Liver (tissue), 7 donors: ENCODE measurements at regions not wholly inside any gene's neighbourhood (a gene's known extent, or its start where the extent isn't known, plus 50 kb on each side); places are given as distances from the start of the nearest gene placed in this dataset.

Source experiments
- DNase-seq: peaks from one replicate; pipeline ENCODE4 v3.0.0-alpha.2; 2017; ENCODE audit warnings: low spot score
- H3K27ac ChIP-seq, 2 donors: one replicate each; pipeline ENCODE4 v1.7.0; 2013; ENCODE audit warnings: inconsistent platforms in 2 of 2, low read length in 2 of 2, control low read depth in 1 of 2, low read depth in 1 of 2, mild to moderate bottlenecking in 1 of 2
- H3K27me3 ChIP-seq, 4 donors: one replicate each; pipeline versions ENCODE4 v1.6.1 to v1.7.0; 2013; ENCODE audit warnings: low read length in 3 of 4, inconsistent platforms in 1 of 4, mild to moderate bottlenecking in 1 of 4, moderate library complexity in 1 of 4; ENCODE audit not compliant: control insufficient read depth in 4 of 4, insufficient read depth in 4 of 4
- H3K36me3 ChIP-seq, 4 donors: one replicate each; pipeline versions ENCODE4 v1.6.1 to v1.7.0; 2013; ENCODE audit warnings: low read length in 3 of 4, mild to moderate bottlenecking in 3 of 4, low read depth in 1 of 4, moderate library complexity in 1 of 4; ENCODE audit not compliant: control insufficient read depth in 4 of 4, insufficient read depth in 3 of 4
- H3K4me1 ChIP-seq, 4 donors: one replicate each; pipeline versions ENCODE4 v1.6.1 to v1.7.0; 2013; ENCODE audit warnings: low read length in 3 of 4, mild to moderate bottlenecking in 3 of 4, moderate library complexity in 1 of 4; ENCODE audit not compliant: control insufficient read depth in 4 of 4, insufficient read depth in 4 of 4
- H3K4me3 ChIP-seq, 3 donors: one replicate each; pipeline versions ENCODE4 v1.6.1 to v1.7.0; 2013; ENCODE audit warnings: low read length in 3 of 3, control low read depth in 1 of 3, low read depth in 1 of 3, mild to moderate bottlenecking in 1 of 3
- H3K9ac ChIP-seq, 2 donors: one replicate each; pipeline ENCODE4 v1.7.0; 2013; ENCODE audit warnings: low read length in 2 of 2, mild to moderate bottlenecking in 2 of 2, moderate library complexity in 2 of 2, control low read depth in 1 of 2, low read depth in 1 of 2
- H3K9me3 ChIP-seq, 4 donors: one replicate each; pipeline versions ENCODE4 v1.6.1 to v1.7.0; 2013; ENCODE audit warnings: low read length in 3 of 4; ENCODE audit not compliant: control insufficient read depth in 4 of 4
- EGR1 ChIP-seq, 2 donors: IDR thresholded peaks; 2 replicates each; pipeline ENCODE4 v1.6.1; 2016 to 2018; ENCODE audit warnings: antibody characterized with exemption in 2 of 2, low read depth in 2 of 2
- FOXA1 ChIP-seq: IDR thresholded peaks from 2 replicates; pipeline ENCODE4 v1.6.1; 2016; ENCODE audit warnings: antibody characterized with exemption
- GABPA ChIP-seq, 2 donors: IDR thresholded peaks in 1 of 2; conservative IDR thresholded peaks in 1 of 2; 2 replicates each; pipeline ENCODE4 v1.6.1; 2016; ENCODE audit warnings: antibody characterized with exemption in 2 of 2, mild to moderate bottlenecking in 1 of 2, moderate library complexity in 1 of 2
- HNF4A ChIP-seq, 2 donors: conservative IDR thresholded peaks; 2 replicates each; pipeline ENCODE4 v1.6.1; 2016; ENCODE audit warnings: antibody characterized with exemption in 2 of 2, mild to moderate bottlenecking in 2 of 2
- HNF4G ChIP-seq: IDR thresholded peaks from 2 replicates; pipeline ENCODE4 v1.6.1; 2016; ENCODE audit warnings: antibody characterized with exemption
- JUND ChIP-seq, 2 donors: IDR thresholded peaks; 2 replicates each; pipeline ENCODE4 v1.6.1; 2016; ENCODE audit warnings: antibody characterized with exemption in 2 of 2
- NR2F2 ChIP-seq: IDR thresholded peaks from 2 replicates; pipeline ENCODE4 v1.6.1; 2016; ENCODE audit warnings: antibody characterized with exemption
- RAD21 ChIP-seq, 2 donors: IDR thresholded peaks; 2 replicates each; pipeline ENCODE4 v1.6.1; 2016; ENCODE audit warnings: antibody characterized with exemption in 2 of 2, mild to moderate bottlenecking in 2 of 2
- RXRA ChIP-seq, 2 donors: IDR thresholded peaks; 2 replicates each; pipeline ENCODE4 v1.6.1; 2017 to 2018; ENCODE audit warnings: antibody characterized with exemption in 2 of 2, mild to moderate bottlenecking in 1 of 2
- SP1 ChIP-seq: IDR thresholded peaks from 2 replicates; pipeline ENCODE4 v1.6.1; 2018; ENCODE audit warnings: antibody characterized with exemption, mild to moderate bottlenecking
- YY1 ChIP-seq: IDR thresholded peaks from 2 replicates; pipeline ENCODE4 v1.6.1; 2016; ENCODE audit warnings: antibody characterized with exemption, mild to moderate bottlenecking
- WGBS: extraction: QIAGEN DNeasy Blood & Tissue Kit; methylation state at CpG from one replicate; pipeline ENCODE4 v1.1.7; 2013; 5-methylcytosine and 5-hydroxymethylcytosine counted together
- TF ChIP-seq, protein P1 (sequence below): IDR thresholded peaks from 2 replicates; pipeline ENCODE4 v1.6.1; 2016; ENCODE audit warnings: antibody characterized with exemption
- TF ChIP-seq, protein P2 (sequence below): IDR thresholded peaks from 2 replicates; pipeline ENCODE4 v1.6.1; 2016; ENCODE audit warnings: antibody characterized with exemption, mild to moderate bottlenecking
- donor health status: healthy.
- donor health status: healthy.
- donor health status: healthy.
- donor health status: healthy.

DNA sequence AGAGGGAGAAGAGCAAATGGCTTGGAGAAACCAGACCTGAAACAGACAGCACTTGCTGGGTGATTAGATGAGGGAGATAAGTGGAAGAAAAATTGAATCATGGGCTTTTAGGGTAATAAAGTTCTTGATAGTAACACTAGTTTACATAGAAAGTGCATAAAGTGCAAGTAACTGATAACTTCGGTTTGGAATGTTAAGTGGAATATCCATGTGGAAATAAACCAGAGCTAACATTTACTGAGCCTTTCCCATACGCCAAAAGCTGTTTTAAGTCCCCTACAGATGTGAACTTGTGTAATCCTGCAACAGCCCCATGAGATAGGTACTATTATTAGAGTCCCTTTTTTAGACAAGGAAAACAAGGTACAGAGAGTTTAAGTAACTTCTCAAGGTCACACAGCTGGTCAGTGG, 77.1 kb upstream of the NUDT4 start:
- WGBS = 61% methylated on average over 2 of the region's 2 CpGs
- peaks cover 0 to 4% (median 0%) of the 10 kb centered on the region in 4 donors for H3K4me1 ChIP-seq
- peak; percentile 15 for TF ChIP-seq NR2F2
- no peak for TF ChIP-seq JUND (IDR thresholded peaks at IDR 0.05)
- H3K27me3 ChIP-seq = no peaks in the 10 kb centered on the region
- no peak overlapping the region for H3K27ac ChIP-seq
- DNase-seq = no peak
- H3K4me3 ChIP-seq = no peak overlapping the region
- H3K9ac ChIP-seq = no peak overlapping the region
- no peaks in the 10 kb centered on the region for H3K36me3 ChIP-seq
- H3K9me3 ChIP-seq = no peaks in the 10 kb centered on the region

DNA sequence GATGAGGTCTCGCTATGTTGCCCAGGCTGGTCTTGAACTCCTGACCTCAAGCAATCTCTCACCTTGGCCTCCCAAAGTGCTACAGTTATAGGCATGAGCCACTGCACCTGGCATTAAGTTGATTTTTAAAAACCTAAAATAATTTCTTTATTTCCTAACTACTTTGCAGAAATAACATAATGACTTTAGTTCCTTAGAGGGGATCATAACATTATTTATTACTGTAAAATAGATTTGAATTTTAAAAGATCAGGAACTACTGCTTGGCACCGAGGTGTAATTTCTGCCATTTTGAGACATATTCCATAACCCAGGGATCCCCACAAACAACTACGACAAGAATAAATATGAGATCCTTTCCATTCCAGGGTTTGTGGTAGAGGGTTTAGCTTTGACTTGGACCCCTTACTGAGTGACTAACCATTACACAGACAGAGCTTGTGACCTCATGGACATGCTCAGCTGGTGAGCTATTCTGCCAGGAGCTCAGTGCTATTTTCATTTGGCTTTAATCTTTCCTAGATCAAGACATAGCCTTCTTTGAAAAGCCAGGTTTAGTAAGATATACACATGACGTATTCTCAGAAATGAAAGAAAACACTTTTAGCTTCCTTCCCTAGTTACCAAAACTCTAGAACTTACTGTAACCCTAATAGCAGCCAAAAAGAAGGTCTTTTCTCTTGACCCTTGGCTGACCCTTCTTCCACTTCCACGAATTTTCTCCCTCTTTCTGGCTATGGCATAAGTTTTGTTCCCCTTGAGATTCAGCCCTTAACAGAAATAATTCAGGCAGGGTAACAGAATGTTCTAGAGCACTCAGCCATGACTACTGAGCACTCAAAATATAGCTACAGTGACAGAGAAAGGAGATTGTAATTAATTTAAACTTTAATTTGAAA, 75.1 kb upstream of the NUDT4 start:
- DNase-seq = no peak
- TF ChIP-seq RXRA (IDR thresholded peaks at IDR 0.05) (peak in 1 of 2 donors; percentile 71), HNF4A (conservative IDR thresholded peaks at IDR 0.05) (no peak), NR2F2 (peak; percentile 96), SP1 (peak; percentile 58)
- TF ChIP-seq, protein P1, sequence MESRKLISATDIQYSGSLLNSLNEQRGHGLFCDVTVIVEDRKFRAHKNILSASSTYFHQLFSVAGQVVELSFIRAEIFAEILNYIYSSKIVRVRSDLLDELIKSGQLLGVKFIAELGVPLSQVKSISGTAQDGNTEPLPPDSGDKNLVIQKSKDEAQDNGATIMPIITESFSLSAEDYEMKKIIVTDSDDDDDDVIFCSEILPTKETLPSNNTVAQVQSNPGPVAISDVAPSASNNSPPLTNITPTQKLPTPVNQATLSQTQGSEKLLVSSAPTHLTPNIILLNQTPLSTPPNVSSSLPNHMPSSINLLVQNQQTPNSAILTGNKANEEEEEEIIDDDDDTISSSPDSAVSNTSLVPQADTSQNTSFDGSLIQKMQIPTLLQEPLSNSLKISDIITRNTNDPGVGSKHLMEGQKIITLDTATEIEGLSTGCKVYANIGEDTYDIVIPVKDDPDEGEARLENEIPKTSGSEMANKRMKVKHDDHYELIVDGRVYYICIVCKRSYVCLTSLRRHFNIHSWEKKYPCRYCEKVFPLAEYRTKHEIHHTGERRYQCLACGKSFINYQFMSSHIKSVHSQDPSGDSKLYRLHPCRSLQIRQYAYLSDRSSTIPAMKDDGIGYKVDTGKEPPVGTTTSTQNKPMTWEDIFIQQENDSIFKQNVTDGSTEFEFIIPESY = no peak
- Histone ChIP-seq H3K27ac (no peak overlapping the region), H3K36me3 (no peaks in the 10 kb centered on the region), H3K9ac (no peak overlapping the region), H3K4me1 (peaks cover 0 to 4% (median 0%) of the 10 kb centered on the region in 4 donors), H3K4me3 (no peak overlapping the region), H3K27me3 (no peaks in the 10 kb centered on the region), H3K9me3 (no peaks in the 10 kb centered on the region)
- 79% methylated on average over 5 of the region's 5 CpGs for WGBS

DNA sequence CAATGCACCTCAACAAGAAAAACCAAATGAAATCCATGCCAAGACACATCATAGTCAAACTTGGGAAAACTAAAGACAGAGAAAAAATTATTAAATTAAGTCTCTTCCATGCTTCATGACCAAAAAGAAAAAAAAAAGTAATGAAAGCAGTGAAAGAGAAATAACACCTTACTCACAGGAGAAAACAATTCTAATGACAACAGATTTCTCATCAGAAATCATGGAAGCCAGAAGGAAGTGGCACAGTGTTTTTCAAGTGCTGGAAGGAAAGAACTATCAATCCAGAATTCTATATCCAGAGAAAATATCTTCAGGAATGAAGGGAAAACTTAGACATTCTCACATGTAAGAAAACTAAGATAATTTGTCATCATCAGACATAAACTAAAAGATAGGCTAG, 71.1 kb upstream of the NUDT4 start:
- no peak overlapping the region for H3K9ac ChIP-seq
- H3K27ac ChIP-seq = no peak overlapping the region
- no peak for TF ChIP-seq HNF4G
- TF ChIP-seq, protein P2, sequence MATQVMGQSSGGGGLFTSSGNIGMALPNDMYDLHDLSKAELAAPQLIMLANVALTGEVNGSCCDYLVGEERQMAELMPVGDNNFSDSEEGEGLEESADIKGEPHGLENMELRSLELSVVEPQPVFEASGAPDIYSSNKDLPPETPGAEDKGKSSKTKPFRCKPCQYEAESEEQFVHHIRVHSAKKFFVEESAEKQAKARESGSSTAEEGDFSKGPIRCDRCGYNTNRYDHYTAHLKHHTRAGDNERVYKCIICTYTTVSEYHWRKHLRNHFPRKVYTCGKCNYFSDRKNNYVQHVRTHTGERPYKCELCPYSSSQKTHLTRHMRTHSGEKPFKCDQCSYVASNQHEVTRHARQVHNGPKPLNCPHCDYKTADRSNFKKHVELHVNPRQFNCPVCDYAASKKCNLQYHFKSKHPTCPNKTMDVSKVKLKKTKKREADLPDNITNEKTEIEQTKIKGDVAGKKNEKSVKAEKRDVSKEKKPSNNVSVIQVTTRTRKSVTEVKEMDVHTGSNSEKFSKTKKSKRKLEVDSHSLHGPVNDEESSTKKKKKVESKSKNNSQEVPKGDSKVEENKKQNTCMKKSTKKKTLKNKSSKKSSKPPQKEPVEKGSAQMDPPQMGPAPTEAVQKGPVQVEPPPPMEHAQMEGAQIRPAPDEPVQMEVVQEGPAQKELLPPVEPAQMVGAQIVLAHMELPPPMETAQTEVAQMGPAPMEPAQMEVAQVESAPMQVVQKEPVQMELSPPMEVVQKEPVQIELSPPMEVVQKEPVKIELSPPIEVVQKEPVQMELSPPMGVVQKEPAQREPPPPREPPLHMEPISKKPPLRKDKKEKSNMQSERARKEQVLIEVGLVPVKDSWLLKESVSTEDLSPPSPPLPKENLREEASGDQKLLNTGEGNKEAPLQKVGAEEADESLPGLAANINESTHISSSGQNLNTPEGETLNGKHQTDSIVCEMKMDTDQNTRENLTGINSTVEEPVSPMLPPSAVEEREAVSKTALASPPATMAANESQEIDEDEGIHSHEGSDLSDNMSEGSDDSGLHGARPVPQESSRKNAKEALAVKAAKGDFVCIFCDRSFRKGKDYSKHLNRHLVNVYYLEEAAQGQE = no peak
- TF ChIP-seq YY1 = no peak
- no peak for TF ChIP-seq RAD21 (IDR thresholded peaks at IDR 0.05)
- TF ChIP-seq RXRA (IDR thresholded peaks at IDR 0.05) = no peak
- TF ChIP-seq FOXA1 = no peak
- no peak for TF ChIP-seq NR2F2
- TF ChIP-seq EGR1 (IDR thresholded peaks at IDR 0.05; ENCODE audit: low read depth in 2 of 2) = no peak
- TF ChIP-seq GABPA (IDR thresholded peaks at IDR 0.05 in 1 of 2, conservative IDR thresholded peaks at IDR 0.05 in 1 of 2) = no peak
- no peak overlapping the region for H3K4me3 ChIP-seq
- no peaks in the 10 kb centered on the region for H3K27me3 ChIP-seq
- no peaks in the 10 kb centered on the region for H3K9me3 ChIP-seq
- no peaks in the 10 kb centered on the region for H3K36me3 ChIP-seq
- peaks cover 0 to 5% (median 1%) of the 10 kb centered on the region in 4 donors for H3K4me1 ChIP-seq
- no peak for DNase-seq
